GM12891 (cell line): ENCODE measurements at regions not wholly inside any gene's neighbourhood (a gene's known extent, or its start where the extent isn't known, plus 50 kb on each side); places are given as distances from the start of the nearest gene placed in this dataset.

Experiments used
- POLR2AphosphoS5 ChIP-seq: IDR thresholded peaks from 2 replicates; pipeline ENCODE4 v1.6.1; 2011; ENCODE audit warnings: low read depth, low read length, control low read depth
- TAF1 ChIP-seq: IDR thresholded peaks from 2 replicates; pipeline ENCODE4 v1.6.1; 2011; ENCODE audit warnings: low read depth, low read length, control low read depth

DNA sequence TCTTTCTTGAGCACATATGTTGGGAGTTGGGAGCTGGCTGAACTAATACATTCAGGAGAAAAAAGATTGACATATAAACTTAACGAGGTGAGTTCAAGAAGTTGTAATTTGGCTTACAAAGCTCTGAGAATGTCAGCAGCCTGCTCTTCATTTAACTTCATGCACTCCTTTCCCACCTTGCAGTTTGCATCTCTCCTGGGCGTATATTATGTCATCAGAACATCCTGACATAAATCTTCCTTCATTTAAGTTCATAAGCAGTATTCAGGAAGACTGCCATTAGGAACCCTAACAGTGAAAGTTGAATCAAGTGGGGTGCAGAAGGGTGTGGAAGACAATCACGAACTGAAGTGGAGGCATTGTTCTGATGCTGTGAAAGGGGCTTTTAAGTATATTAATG, 288.1 kb downstream of the ARPP21 start:
- TF ChIP-seq TAF1 (no peak), POLR2AphosphoS5 (no peak)
